PFSK-1 (cell line): ENCODE measurements at regions not wholly inside any gene's neighbourhood (a gene's known extent, or its start where the extent isn't known, plus 50 kb on each side); places are given as distances from the start of the nearest gene placed in this dataset.

Source experiments
- FOXP2 ChIP-seq: optimal IDR thresholded peaks from 2 replicates; pipeline ENCODE3; 2011; ENCODE audit warnings: borderline replicate concordance, control low read depth, inconsistent platforms; ENCODE audit not compliant: insufficient read depth; ENCODE audit errors: extremely low read length, extremely low read depth
- POLR2AphosphoS5 ChIP-seq: IDR thresholded peaks from 2 replicates; pipeline ENCODE4 v1.6.1; 2012; ENCODE audit warnings: low read depth, mild to moderate bottlenecking, control low read depth, low read length, moderate library complexity
- SIN3A ChIP-seq: IDR thresholded peaks from 2 replicates; pipeline ENCODE4 v1.6.1; 2012; ENCODE audit warnings: mild to moderate bottlenecking, low read length, moderate library complexity, borderline replicate concordance; ENCODE audit not compliant: insufficient read depth
- TAF1 ChIP-seq: IDR thresholded peaks from 2 replicates; pipeline ENCODE4 v1.6.1; 2012; ENCODE audit warnings: low read length, control low read depth, borderline replicate concordance; ENCODE audit not compliant: insufficient read depth
- TF ChIP-seq, protein P1 (sequence below), 2 experiments: IDR thresholded peaks; 2 replicates each; pipeline versions ENCODE4 v1.6.1 to v1.8.0; 2011 to 2012; ENCODE audit warnings: low read depth in 2 of 2, low read length in 2 of 2, control low read depth in 1 of 2, inconsistent platforms in 1 of 2, mild to moderate bottlenecking in 1 of 2, moderate library complexity in 1 of 2; ENCODE audit not compliant: insufficient read depth in 1 of 2

DNA sequence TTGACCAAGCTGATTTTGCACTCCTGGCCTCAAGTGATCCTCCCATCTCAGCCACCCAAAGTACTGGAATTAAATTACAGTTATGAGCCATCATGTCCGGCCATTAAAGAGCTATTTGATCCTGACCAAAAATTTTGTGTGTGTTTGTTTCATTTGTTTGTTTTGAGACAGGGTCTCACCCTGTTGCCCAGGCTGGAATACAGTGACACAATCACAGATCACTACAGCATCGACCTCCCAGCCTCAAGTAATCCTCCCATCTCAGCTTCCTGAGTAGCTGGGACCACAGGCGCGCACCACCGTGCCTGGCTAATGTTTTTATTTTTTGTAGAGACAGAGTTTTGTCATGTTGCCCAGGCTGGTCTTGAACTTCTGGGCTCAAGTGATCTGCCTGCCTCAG is 82.9 kb upstream of the RBPJ start:
- no peak for TF ChIP-seq TAF1
- TF ChIP-seq, protein P1, sequence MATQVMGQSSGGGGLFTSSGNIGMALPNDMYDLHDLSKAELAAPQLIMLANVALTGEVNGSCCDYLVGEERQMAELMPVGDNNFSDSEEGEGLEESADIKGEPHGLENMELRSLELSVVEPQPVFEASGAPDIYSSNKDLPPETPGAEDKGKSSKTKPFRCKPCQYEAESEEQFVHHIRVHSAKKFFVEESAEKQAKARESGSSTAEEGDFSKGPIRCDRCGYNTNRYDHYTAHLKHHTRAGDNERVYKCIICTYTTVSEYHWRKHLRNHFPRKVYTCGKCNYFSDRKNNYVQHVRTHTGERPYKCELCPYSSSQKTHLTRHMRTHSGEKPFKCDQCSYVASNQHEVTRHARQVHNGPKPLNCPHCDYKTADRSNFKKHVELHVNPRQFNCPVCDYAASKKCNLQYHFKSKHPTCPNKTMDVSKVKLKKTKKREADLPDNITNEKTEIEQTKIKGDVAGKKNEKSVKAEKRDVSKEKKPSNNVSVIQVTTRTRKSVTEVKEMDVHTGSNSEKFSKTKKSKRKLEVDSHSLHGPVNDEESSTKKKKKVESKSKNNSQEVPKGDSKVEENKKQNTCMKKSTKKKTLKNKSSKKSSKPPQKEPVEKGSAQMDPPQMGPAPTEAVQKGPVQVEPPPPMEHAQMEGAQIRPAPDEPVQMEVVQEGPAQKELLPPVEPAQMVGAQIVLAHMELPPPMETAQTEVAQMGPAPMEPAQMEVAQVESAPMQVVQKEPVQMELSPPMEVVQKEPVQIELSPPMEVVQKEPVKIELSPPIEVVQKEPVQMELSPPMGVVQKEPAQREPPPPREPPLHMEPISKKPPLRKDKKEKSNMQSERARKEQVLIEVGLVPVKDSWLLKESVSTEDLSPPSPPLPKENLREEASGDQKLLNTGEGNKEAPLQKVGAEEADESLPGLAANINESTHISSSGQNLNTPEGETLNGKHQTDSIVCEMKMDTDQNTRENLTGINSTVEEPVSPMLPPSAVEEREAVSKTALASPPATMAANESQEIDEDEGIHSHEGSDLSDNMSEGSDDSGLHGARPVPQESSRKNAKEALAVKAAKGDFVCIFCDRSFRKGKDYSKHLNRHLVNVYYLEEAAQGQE (IDR thresholded peaks at IDR 0.05; ENCODE audit: insufficient read depth in 1 of 2, low read depth in 2 of 2, low read length in 2 of 2), result no peak
- TF ChIP-seq POLR2AphosphoS5, result no peak
- TF ChIP-seq SIN3A, result no peak
- no peak for TF ChIP-seq FOXP2
